MCF 10A (cell line): ENCODE measurements at regions not wholly inside any gene's neighbourhood (a gene's known extent, or its start where the extent isn't known, plus 50 kb on each side); places are given as distances from the start of the nearest gene placed in this dataset.

Experiments used
- BruUV-seq: library from RNA; stranded (reverse); fragments of 400-500 nt; replicated peaks from 2 replicates; lab custom pipeline; 2021; lab: Mats Ljungman, UMichigan
- CTCF ChIA-PET: fragments of 300-600 bp; sonication (Branson Sonifier 250); formaldehyde crosslinking; extraction: SDS; loops from one replicate; lab custom pipeline; 2021; ENCODE audit warnings: antibody characterized with exemption, inconsistent platforms; lab: Yijun Ruan, JAX
- POLR2A ChIA-PET: fragments of 300-600, 350-650 bp; sonication (Branson Sonifier 250); formaldehyde crosslinking; extraction: SDS; loops from one replicate; lab custom pipeline; 2020; ENCODE audit warnings: antibody characterized with exemption, inconsistent platforms; lab: Yijun Ruan, JAX
- DNase-seq: peaks from one replicate; pipeline ENCODE4 v3.0.0-alpha.2; 2018; ENCODE audit not compliant: unreplicated experiment
- H3K27ac Mint-ChIP-seq: one replicate; pipeline ENCODE4 v1.8.0; 2022; ENCODE audit warnings: mild to moderate bottlenecking, low read depth, mixed read lengths; ENCODE audit not compliant: unreplicated experiment
- H3K27me3 Mint-ChIP-seq: one replicate; pipeline ENCODE4 v1.8.0; 2022; ENCODE audit warnings: mixed read lengths; ENCODE audit not compliant: insufficient read depth, unreplicated experiment
- H3K36me3 Mint-ChIP-seq: one replicate; pipeline ENCODE4 v1.8.0; 2022; ENCODE audit warnings: mild to moderate bottlenecking, moderate library complexity, mixed read lengths; ENCODE audit not compliant: insufficient read depth, unreplicated experiment
- H3K4me1 Mint-ChIP-seq: one replicate; pipeline ENCODE4 v1.8.0; 2022; ENCODE audit warnings: mixed read lengths; ENCODE audit not compliant: insufficient read depth, unreplicated experiment
- H3K4me3 Mint-ChIP-seq: one replicate; pipeline ENCODE4 v1.8.0; 2022; ENCODE audit warnings: mild to moderate bottlenecking, moderate library complexity, mixed read lengths; ENCODE audit not compliant: unreplicated experiment
- H3K9me3 Mint-ChIP-seq: one replicate; pipeline ENCODE4 v1.8.0; 2022; ENCODE audit warnings: mixed read lengths; ENCODE audit not compliant: unreplicated experiment
- intact Hi-C: fragments of 100-400 bp; cut with micrococcal nuclease; formaldehyde crosslinking; loops from 2 replicates; pipeline ENCODE4 v1.14.1; 2022
- TF ChIP-seq, protein P1 (sequence below): fragments of 200-600 bp; IDR thresholded peaks from one replicate; pipeline ENCODE4 v1.8.0; 2022; ENCODE audit warnings: antibody characterized with exemption, mild to moderate bottlenecking; ENCODE audit not compliant: unreplicated experiment

DNA sequence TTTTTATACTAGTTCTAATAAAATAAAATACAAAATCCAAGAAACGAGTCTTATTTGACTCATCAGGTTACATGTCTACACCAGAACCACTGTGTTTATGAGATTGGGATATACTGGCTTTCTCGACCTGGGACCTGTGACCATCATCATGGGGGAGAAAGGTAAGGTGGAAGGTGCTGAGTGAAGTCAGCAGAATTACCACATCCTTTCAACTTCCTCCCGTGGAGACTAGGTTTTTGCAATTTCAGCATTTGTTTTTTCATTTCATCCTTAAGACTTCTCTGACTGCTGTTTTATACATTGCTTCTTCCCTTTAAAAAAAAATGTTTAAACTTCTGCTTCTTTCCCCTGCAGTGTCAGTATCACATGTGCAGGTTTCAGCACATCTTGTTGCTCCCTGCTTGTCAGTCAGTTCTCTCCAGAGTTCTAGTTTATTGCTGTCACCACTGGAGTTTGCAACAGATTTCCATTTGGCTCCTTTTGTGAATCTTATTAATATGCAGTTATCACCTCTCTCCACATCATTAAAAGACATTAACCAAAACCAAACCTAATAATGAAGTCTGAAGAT, 60.4 kb upstream of the HAO2 start:
- no TSS peak for BruUV-seq
- Mint-ChIP-seq H3K4me1 (no peaks in the 10 kb centered on the region), H3K27me3 (peaks cover 65% of the 10 kb centered on the region), H3K36me3 (peaks cover 6% of the 10 kb centered on the region), H3K9me3 (no peaks in the 10 kb centered on the region), H3K4me3 (no peak overlapping the region), H3K27ac (no peak overlapping the region)
- TF ChIP-seq, protein P1, sequence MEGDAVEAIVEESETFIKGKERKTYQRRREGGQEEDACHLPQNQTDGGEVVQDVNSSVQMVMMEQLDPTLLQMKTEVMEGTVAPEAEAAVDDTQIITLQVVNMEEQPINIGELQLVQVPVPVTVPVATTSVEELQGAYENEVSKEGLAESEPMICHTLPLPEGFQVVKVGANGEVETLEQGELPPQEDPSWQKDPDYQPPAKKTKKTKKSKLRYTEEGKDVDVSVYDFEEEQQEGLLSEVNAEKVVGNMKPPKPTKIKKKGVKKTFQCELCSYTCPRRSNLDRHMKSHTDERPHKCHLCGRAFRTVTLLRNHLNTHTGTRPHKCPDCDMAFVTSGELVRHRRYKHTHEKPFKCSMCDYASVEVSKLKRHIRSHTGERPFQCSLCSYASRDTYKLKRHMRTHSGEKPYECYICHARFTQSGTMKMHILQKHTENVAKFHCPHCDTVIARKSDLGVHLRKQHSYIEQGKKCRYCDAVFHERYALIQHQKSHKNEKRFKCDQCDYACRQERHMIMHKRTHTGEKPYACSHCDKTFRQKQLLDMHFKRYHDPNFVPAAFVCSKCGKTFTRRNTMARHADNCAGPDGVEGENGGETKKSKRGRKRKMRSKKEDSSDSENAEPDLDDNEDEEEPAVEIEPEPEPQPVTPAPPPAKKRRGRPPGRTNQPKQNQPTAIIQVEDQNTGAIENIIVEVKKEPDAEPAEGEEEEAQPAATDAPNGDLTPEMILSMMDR, result no peak
- DNase-seq, result no peak
- ChIA-PET POLR2A (no interaction called here), CTCF (no interaction called here)
- intact Hi-C loops, result no loop called here

DNA sequence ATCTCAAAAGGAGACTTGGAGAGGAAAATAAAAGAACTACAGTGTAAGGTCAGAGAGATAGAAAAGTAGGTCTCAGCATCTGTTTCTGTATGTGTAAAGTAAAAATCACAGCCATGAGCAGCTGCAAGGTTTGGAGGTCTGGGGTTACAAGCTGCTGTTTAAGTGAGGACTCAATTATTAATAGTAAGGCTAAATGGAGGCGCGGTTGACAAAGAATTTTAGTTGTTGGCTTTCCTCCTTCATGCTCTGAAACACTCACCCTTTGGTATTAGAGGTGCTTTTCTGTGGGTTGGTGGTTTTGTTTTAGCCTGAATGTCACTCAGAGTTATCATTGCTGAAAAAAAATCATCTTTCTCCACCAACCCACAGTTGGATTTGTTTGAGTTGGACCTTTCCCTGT, 59.8 kb upstream of the HAO2 start:
- intact Hi-C loops, result no loop called here
- BruUV-seq, result no TSS peak
- peaks cover 6% of the 10 kb centered on the region for H3K36me3 Mint-ChIP-seq
- ChIA-PET CTCF (no interaction called here), POLR2A (no interaction called here)
- H3K4me1 Mint-ChIP-seq, result no peaks in the 10 kb centered on the region
- H3K4me3 Mint-ChIP-seq, result no peak overlapping the region
- H3K27ac Mint-ChIP-seq, result no peak overlapping the region
- H3K27me3 Mint-ChIP-seq, result peaks cover 59% of the 10 kb centered on the region
- H3K9me3 Mint-ChIP-seq, result no peaks in the 10 kb centered on the region
- TF ChIP-seq, protein P1, result no peak
- no peak for DNase-seq

DNA sequence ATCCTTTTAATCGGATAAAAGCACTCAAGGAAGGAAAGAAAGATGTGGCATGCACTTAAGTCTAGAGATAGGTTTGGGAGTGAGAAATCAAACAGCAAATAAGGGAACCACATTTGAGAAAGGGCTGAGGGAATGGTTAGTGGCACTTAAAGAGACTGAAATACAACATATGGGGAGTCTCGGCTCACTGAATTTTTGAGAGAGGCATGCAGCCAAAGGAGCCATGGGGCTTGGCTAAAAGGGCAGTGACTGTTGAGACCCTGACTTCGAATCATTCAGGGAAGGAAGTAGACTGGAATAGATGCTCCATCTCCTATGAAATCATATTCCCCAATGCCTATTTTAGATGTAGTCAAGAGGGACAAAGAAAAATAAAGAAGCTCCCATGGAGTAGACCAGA, 58.3 kb upstream of the HAO2 start:
- POLR2A ChIA-PET, result interaction anchor here (1.4 kb wide), 1 partner anchor 11 kb away, joined by 5 read pairs; no protein-coding TSS in a partner anchor
- Mint-ChIP-seq H3K4me1 (no peaks in the 10 kb centered on the region), H3K36me3 (peaks cover 6% of the 10 kb centered on the region), H3K27ac (no peak overlapping the region), H3K27me3 (peaks cover 55% of the 10 kb centered on the region), H3K9me3 (no peaks in the 10 kb centered on the region), H3K4me3 (no peak overlapping the region)
- CTCF ChIA-PET, result interaction anchor here (0.7 kb wide), 1 partner anchor 126 kb away, joined by 3 read pairs; no protein-coding TSS in a partner anchor
- intact Hi-C loops, result no loop called here
- TF ChIP-seq, protein P1, result no peak
- no TSS peak for BruUV-seq
- DNase-seq, result no peak

DNA sequence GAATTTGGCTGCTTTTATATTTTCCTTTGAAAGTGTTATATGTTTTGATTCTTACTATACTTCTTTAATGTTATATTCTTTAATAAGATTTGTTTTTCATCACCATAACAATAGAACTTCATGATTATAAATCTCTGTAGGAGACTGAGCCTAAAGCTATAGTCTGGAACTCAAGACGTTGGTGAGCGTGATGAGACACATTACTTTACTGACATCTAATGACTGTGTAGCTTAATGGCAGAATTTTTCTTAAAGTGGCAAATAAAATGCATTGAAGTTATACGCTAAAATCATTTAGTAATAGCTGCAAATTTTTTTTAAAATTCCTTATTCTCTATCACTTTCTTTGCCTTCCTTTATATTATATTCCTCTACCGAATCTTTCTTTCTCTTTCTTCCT, 56.1 kb upstream of the HAO2 start:
- H3K27me3 Mint-ChIP-seq, result peaks cover 33% of the 10 kb centered on the region
- no peak overlapping the region for H3K4me3 Mint-ChIP-seq
- intact Hi-C loops, result no loop called here
- no peaks in the 10 kb centered on the region for H3K4me1 Mint-ChIP-seq
- H3K36me3 Mint-ChIP-seq, result peaks cover 6% of the 10 kb centered on the region
- BruUV-seq, result no TSS peak
- no peak for DNase-seq
- H3K9me3 Mint-ChIP-seq, result no peaks in the 10 kb centered on the region
- TF ChIP-seq, protein P1, result no peak
- ChIA-PET POLR2A (interaction anchor here (0.6 kb wide), 1 partner anchor 36 kb away, joined by 3 read pairs; no protein-coding TSS in a partner anchor), CTCF (interaction anchor here (1.1 to 2.0 kb wide), 3 partner anchors 13 to 1161 kb away, joined by 3 to 6 read pairs (median 3); no protein-coding TSS in a partner anchor)
- no peak overlapping the region for H3K27ac Mint-ChIP-seq
